Mesothelial cell of epicardium (in vitro differentiated cells): ENCODE measurements at regions not wholly inside any gene's neighbourhood (a gene's known extent, or its start where the extent isn't known, plus 50 kb on each side); places are given as distances from the start of the nearest gene placed in this dataset.

Experiments
- DNase-seq, 2 experiments: peaks; one replicate each; pipeline ENCODE4 v3.0.0; 2021; ENCODE audit warnings: low spot score in 2 of 2; ENCODE audit not compliant: unreplicated experiment in 2 of 2
- H3K27ac Mint-ChIP-seq: 2 replicates; pipeline ENCODE4 v1.8.0; 2021; ENCODE audit warnings: mixed read lengths
- H3K27me3 Mint-ChIP-seq: 2 replicates; pipeline ENCODE4 v1.8.0; 2021; ENCODE audit warnings: low read depth, mixed read lengths
- H3K36me3 Mint-ChIP-seq: 2 replicates; pipeline ENCODE4 v1.8.0; 2021; ENCODE audit warnings: mixed read lengths
- H3K4me1 Mint-ChIP-seq: 2 replicates; pipeline ENCODE4 v1.8.0; 2021; ENCODE audit warnings: mixed read lengths
- H3K4me3 Mint-ChIP-seq: 2 replicates; pipeline ENCODE4 v1.8.0; 2021; ENCODE audit warnings: mild to moderate bottlenecking, moderate library complexity, mixed read lengths
- H3K9me3 Mint-ChIP-seq: 2 replicates; pipeline ENCODE4 v1.8.0; 2021; ENCODE audit warnings: mixed read lengths
- TF ChIP-seq, protein P1 (sequence below): fragments of 200-600 bp; sonication (generic); IDR thresholded peaks from one replicate; pipeline ENCODE4 v1.5.0; 2021; ENCODE audit warnings: antibody characterized with exemption; ENCODE audit not compliant: unreplicated experiment

GRCh38 chr11:127379686-127380085 is 379.1 kb upstream of the KIRREL3 start:
- Mint-ChIP-seq H3K27me3 (peaks cover 29% of the 10 kb centered on the region), H3K36me3 (no peaks in the 10 kb centered on the region), H3K9me3 (no peaks in the 10 kb centered on the region), H3K4me1 (no peaks in the 10 kb centered on the region), H3K4me3 (no peak overlapping the region), H3K27ac (no peak overlapping the region)
- no peak for DNase-seq
- TF ChIP-seq, protein P1, sequence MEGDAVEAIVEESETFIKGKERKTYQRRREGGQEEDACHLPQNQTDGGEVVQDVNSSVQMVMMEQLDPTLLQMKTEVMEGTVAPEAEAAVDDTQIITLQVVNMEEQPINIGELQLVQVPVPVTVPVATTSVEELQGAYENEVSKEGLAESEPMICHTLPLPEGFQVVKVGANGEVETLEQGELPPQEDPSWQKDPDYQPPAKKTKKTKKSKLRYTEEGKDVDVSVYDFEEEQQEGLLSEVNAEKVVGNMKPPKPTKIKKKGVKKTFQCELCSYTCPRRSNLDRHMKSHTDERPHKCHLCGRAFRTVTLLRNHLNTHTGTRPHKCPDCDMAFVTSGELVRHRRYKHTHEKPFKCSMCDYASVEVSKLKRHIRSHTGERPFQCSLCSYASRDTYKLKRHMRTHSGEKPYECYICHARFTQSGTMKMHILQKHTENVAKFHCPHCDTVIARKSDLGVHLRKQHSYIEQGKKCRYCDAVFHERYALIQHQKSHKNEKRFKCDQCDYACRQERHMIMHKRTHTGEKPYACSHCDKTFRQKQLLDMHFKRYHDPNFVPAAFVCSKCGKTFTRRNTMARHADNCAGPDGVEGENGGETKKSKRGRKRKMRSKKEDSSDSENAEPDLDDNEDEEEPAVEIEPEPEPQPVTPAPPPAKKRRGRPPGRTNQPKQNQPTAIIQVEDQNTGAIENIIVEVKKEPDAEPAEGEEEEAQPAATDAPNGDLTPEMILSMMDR = no peak

DNA sequence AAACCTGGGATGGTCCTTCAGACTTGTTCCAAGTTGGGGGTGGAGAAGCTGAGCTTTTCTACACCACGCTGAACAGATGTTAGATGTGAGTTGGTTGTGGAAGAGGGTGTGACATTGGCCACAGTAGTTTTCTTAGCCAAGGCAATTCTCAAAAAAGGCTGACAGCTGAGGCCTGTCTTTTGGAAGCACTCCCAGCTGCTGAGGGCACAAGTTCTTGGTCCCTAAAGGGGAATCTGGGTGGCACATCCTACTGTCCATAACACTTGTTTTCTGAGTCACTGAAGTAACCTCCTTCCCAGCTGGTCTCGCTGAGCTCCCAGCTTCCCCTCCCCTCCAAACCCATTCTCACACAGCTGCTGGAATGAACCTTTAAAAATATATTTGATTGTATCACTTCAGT is 375.7 kb upstream of the KIRREL3 start:
- Mint-ChIP-seq H3K27me3 (peaks cover 17% of the 10 kb centered on the region), H3K27ac (no peak overlapping the region), H3K4me3 (no peak overlapping the region), H3K4me1 (no peaks in the 10 kb centered on the region), H3K36me3 (no peaks in the 10 kb centered on the region), H3K9me3 (no peaks in the 10 kb centered on the region)
- TF ChIP-seq, protein P1 = no peak
- no peak for DNase-seq

DNA sequence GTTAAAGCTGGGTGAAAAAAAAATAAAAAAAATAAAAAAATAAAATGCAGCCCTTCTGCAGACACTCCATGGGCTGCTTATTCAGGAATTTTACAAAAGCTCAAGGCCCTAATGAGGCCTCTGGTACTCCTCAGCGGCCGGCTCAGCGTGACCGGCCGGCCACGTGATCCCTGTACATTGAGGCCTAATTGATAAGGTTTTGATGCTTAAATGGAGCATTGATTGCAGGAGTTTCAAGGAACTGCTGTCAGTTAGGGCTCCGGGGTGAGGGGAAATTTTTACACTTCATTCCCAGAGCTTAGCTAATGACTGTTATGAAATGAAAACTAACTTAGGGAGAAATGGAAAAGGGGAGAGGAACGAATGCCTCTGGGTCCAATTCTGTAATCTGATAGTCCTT is 368.8 kb upstream of the KIRREL3 start:
- Mint-ChIP-seq H3K27me3 (peaks cover 6% of the 10 kb centered on the region), H3K9me3 (no peaks in the 10 kb centered on the region), H3K4me3 (no peak overlapping the region), H3K4me1 (no peaks in the 10 kb centered on the region), H3K27ac (no peak overlapping the region), H3K36me3 (no peaks in the 10 kb centered on the region)
- DNase-seq = no peak
- TF ChIP-seq, protein P1 = no peak

- H3K4me3 Mint-ChIP-seq = peak overlapping the region; percentile 48
- H3K9me3 Mint-ChIP-seq = no peaks in the 10 kb centered on the region
- TF ChIP-seq, protein P1 = no peak
- no peaks in the 10 kb centered on the region for H3K27me3 Mint-ChIP-seq
- H3K36me3 Mint-ChIP-seq = no peaks in the 10 kb centered on the region
- DNase-seq = no peak
- no peaks in the 10 kb centered on the region for H3K4me1 Mint-ChIP-seq
- no peak overlapping the region for H3K27ac Mint-ChIP-seq
These were observed 362.3 kb upstream of the KIRREL3 start for GRCh38 chr11:127362754-127363308.

DNA sequence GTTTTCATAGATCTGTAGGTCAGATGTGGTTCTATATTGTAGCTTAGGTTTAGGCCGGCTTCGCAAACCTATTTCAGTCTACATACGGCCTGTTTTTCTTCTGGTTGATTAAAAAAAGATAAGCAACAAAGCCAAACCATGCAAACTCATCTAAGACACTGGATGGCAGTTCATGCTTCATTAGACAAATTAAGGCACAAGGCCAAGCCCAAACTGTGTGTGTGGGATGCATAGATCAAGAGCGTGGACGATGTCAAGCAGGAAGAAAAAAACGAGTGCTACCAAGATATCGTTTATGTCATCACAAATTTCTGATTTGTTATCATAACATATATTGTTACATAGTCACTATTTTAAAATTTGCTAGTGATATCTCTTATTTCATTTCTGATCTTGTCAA is 357.6 kb upstream of the KIRREL3 start:
- Mint-ChIP-seq H3K36me3 (no peaks in the 10 kb centered on the region), H3K27me3 (no peaks in the 10 kb centered on the region)
- TF ChIP-seq, protein P1 = no peak

GRCh38 chr11:127350476-127350875 is 349.9 kb upstream of the KIRREL3 start:
- Mint-ChIP-seq H3K27me3 (no peaks in the 10 kb centered on the region), H3K4me1 (no peaks in the 10 kb centered on the region), H3K27ac (no peak overlapping the region), H3K36me3 (no peaks in the 10 kb centered on the region), H3K9me3 (peaks cover 11% of the 10 kb centered on the region), H3K4me3 (no peak overlapping the region)
- no peak for DNase-seq
- TF ChIP-seq, protein P1 = no peak

More for the DNA sequence above, 357.6 kb upstream of the KIRREL3 start:
- DNase-seq = no peak
- Mint-ChIP-seq H3K4me3 (no peak overlapping the region), H3K4me1 (no peaks in the 10 kb centered on the region), H3K27ac (no peak overlapping the region), H3K9me3 (no peaks in the 10 kb centered on the region)
